ENCODE measurements at regions not wholly inside any gene's neighbourhood (a gene's known extent, or its start where the extent isn't known, plus 50 kb on each side); places are given as distances from the start of the nearest gene placed in this dataset.

- TF ChIP-seq RBAK (tag by site-specific recombination; IDR thresholded peaks at IDR 0.05): no peak
- TF ChIP-seq, protein P1, sequence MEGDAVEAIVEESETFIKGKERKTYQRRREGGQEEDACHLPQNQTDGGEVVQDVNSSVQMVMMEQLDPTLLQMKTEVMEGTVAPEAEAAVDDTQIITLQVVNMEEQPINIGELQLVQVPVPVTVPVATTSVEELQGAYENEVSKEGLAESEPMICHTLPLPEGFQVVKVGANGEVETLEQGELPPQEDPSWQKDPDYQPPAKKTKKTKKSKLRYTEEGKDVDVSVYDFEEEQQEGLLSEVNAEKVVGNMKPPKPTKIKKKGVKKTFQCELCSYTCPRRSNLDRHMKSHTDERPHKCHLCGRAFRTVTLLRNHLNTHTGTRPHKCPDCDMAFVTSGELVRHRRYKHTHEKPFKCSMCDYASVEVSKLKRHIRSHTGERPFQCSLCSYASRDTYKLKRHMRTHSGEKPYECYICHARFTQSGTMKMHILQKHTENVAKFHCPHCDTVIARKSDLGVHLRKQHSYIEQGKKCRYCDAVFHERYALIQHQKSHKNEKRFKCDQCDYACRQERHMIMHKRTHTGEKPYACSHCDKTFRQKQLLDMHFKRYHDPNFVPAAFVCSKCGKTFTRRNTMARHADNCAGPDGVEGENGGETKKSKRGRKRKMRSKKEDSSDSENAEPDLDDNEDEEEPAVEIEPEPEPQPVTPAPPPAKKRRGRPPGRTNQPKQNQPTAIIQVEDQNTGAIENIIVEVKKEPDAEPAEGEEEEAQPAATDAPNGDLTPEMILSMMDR (tag by site-specific recombination; IDR thresholded peaks at IDR 0.05): no peak
- TF ChIP-seq KLF16 (tag by site-specific recombination; IDR thresholded peaks at IDR 0.05): no peak
- no peak for TF ChIP-seq ZNF639 (tag by site-specific recombination; IDR thresholded peaks at IDR 0.05)
- TF ChIP-seq ZNF121 (tag by site-specific recombination; IDR thresholded peaks at IDR 0.05): no peak
- no peak for TF ChIP-seq MYNN (tag by site-specific recombination; IDR thresholded peaks at IDR 0.05; ENCODE audit: borderline replicate concordance)
- TF ChIP-seq ZBTB7A (tag by site-specific recombination; IDR thresholded peaks at IDR 0.05; ENCODE audit: low read depth): no peak
- TF ChIP-seq TSHZ1 (tag by site-specific recombination; IDR thresholded peaks at IDR 0.05; ENCODE audit: borderline replicate concordance): no peak
- TF ChIP-seq ZNF785 (tag by site-specific recombination; IDR thresholded peaks at IDR 0.05): no peak
Measured at GRCh38 chr18:45549290-45549689, 66.0 kb upstream of the SLC14A2 start.

Measured in HEK293 (cell line).